ENCODE measurements at regions not wholly inside any gene's neighbourhood (a gene's known extent, or its start where the extent isn't known, plus 50 kb on each side); places are given as distances from the start of the nearest gene placed in this dataset.

GRCh38 chr4:147194114-147194513, 248.4 kb upstream of the TTC29 start:
- intact Hi-C loops (cut with DNase I), result no loop called here

GRCh38 chr4:147194604-147195003, 248.9 kb upstream of the TTC29 start:
- intact Hi-C loops (cut with DNase I), result no loop called here
- H3K4me1 ChIP-seq, result no peaks in the 10 kb centered on the region
- H3K9ac ChIP-seq (ENCODE audit: low read depth in 2 of 2, low read length in 2 of 2), result no peak overlapping the region
- H3K4me3 ChIP-seq, result no peak overlapping the region
- DNase-seq, result no peak
- H3K27ac ChIP-seq, result no peak overlapping the region
- H3K27me3 ChIP-seq, result no peaks in the 10 kb centered on the region
- TF ChIP-seq CTCF (IDR thresholded peaks at IDR 0.05), result no peak
- H3K36me3 ChIP-seq, result no peaks in the 10 kb centered on the region
- H3K9me3 ChIP-seq, result no peaks in the 10 kb centered on the region

More at GRCh38 chr4:147194114-147194513, 248.4 kb upstream of the TTC29 start:
- H3K4me1 ChIP-seq, result no peaks in the 10 kb centered on the region
- no peak overlapping the region for H3K9ac ChIP-seq (ENCODE audit: low read depth in 2 of 2, low read length in 2 of 2)
- H3K27me3 ChIP-seq, result no peaks in the 10 kb centered on the region
- no peak overlapping the region for H3K4me3 ChIP-seq
- no peak for TF ChIP-seq CTCF (IDR thresholded peaks at IDR 0.05)
- no peak overlapping the region for H3K27ac ChIP-seq
- H3K36me3 ChIP-seq, result no peaks in the 10 kb centered on the region
- no peak for DNase-seq
- no peaks in the 10 kb centered on the region for H3K9me3 ChIP-seq

GRCh38 chr4:147195386-147195785, 249.7 kb upstream of the TTC29 start:
- H3K9ac ChIP-seq (ENCODE audit: low read depth in 2 of 2, low read length in 2 of 2), result no peak overlapping the region
- no peaks in the 10 kb centered on the region for H3K36me3 ChIP-seq
- no peak overlapping the region for H3K4me3 ChIP-seq
- H3K9me3 ChIP-seq, result no peaks in the 10 kb centered on the region
- DNase-seq, result no peak
- TF ChIP-seq CTCF (IDR thresholded peaks at IDR 0.05), result no peak
- no peaks in the 10 kb centered on the region for H3K27me3 ChIP-seq
- intact Hi-C loops (cut with DNase I), result no loop called here
- no peaks in the 10 kb centered on the region for H3K4me1 ChIP-seq
- no peak overlapping the region for H3K27ac ChIP-seq

GRCh38 chr4:147198411-147199051, 252.9 kb upstream of the TTC29 start:
- H3K36me3 ChIP-seq, result no peaks in the 10 kb centered on the region
- no peaks in the 10 kb centered on the region for H3K4me1 ChIP-seq
- intact Hi-C loops (cut with DNase I), result no loop called here
- TF ChIP-seq CTCF (IDR thresholded peaks at IDR 0.05), result no peak
- no peaks in the 10 kb centered on the region for H3K27me3 ChIP-seq
- no peak overlapping the region for H3K27ac ChIP-seq
- DNase-seq, result no peak
- no peak overlapping the region for H3K9ac ChIP-seq (ENCODE audit: low read depth in 2 of 2, low read length in 2 of 2)
- no peak overlapping the region for H3K4me3 ChIP-seq
- H3K9me3 ChIP-seq, result no peaks in the 10 kb centered on the region

- TF ChIP-seq CTCF (IDR thresholded peaks at IDR 0.05), result no peak
- Histone ChIP-seq H3K4me3 (no peak overlapping the region), H3K36me3 (no peaks in the 10 kb centered on the region), H3K9me3 (no peaks in the 10 kb centered on the region), H3K4me1 (no peaks in the 10 kb centered on the region), H3K27me3 (no peaks in the 10 kb centered on the region), H3K27ac (no peak overlapping the region), H3K9ac (ENCODE audit: low read depth in 2 of 2, low read length in 2 of 2) (no peak overlapping the region)
- intact Hi-C loops (cut with DNase I), result no loop called here
- no peak for DNase-seq
Observed at GRCh38 chr4:147201016-147201415, 255.4 kb upstream of the TTC29 start.

All from colonic mucosa (tissue), 4 donors.